A204.1 (cell line): ENCODE measurements at regions not wholly inside any gene's neighbourhood (a gene's known extent, or its start where the extent isn't known, plus 50 kb on each side); places are given as distances from the start of the nearest gene placed in this dataset.
"Not testable (repeated sequence)": the region's sequence is repeated elsewhere in the genome, so short reads cannot be mapped to it uniquely, and the experiment has no call there.

ENCODE experiments used
- FAIRE-seq: peaks from 2 replicates; lab custom pipeline; 2012; peaks lifted over from hg19 to GRCh38; lab: Jason Lieb, UNC

DNA sequence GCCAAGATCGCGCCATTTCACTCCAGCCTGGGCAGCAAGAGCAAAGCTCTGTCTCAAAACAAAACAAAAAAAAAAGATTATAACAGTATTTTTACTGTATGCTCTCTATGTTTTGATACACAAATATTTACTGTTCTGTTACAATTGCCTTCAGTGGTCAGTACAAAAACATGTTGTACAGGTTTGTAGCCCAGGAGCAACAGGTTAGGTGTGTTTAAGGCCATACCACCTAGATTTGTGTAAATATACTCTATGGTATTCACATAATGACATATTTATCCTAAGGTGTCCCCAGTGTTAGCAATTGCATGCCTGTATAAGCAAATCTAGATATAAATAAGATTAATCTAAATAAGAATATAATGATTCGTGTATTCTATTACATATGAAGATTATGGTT lies 625.0 kb downstream of the TMEM182 start:
- no peak for FAIRE-seq

DNA sequence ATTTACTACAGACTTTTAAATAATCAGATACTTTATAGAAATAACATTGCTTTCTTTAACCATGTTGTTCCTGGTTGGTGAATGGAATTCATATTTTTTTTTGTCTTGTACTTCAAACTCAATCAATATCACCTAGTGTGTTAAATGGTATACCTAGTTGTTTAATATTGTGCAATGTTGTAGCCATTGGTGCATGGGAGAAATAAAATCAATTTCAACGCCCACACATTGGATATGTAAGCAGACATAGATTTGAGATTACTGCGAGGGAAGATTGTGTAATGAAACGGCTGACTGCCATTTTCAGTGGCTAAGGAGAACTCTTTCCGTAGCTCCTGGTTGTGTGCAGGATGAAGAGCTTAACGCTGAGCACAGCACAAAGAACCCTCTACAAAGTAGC lies 626.1 kb downstream of the TMEM182 start:
- no peak for FAIRE-seq

DNA sequence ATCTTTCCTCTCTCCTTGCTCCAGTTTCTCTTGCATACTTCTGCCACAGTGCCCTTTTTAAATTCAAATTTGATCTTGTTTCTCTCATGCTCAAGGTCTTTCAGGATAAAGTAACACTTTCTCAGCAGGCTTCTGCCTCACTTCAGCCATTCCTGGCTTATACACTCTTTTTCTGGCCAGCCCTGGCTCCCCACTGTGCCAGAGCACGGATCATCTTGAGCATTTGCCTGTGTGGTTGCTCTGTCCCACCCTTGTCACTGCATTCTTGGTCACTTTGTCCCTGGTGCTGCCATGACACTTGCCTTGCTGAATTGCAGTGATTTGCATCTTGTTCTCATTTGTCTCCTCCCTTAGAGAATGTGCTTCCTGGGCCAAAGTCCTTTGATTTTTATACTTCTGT lies 634.3 kb downstream of the TMEM182 start:
- FAIRE-seq: no peak

DNA sequence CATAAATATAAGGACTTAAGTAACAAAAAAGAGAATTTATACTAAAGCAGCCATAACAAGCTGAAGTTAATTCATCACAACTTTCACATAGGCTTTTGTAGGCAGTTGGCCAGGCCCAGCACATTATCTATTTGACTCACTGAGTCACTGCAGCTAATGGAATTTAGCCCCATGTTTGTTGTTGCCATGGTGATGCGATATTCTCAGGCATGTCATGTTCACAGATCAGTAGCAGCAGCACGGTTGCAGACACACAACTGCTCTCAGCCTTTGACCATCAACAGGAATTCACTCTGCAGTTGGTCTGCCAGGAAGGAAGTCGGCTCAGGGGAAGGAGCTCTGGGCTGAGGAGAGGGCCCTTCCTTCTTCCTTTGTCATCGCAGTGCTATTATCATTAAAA lies 639.8 kb downstream of the TMEM182 start:
- FAIRE-seq: no peak

DNA sequence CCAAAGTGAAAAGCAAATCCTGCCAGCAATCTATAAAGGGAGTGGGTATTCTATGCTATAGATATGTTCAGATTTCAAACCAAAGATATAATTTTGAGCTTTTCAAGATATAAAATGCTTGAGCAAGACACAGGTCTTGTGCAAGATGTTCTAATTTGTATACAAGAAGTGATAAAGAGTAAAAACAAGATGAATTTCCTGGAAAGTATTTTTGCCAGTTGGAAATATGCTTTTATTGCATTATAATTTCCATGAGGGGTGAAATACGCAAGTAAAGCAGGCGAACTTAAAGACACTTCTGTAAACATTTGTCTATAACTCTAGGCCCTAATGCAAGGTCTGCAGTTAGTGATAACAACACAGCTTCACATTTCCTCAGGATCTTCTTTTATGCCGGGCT lies 640.5 kb downstream of the TMEM182 start:
- FAIRE-seq: no peak

DNA sequence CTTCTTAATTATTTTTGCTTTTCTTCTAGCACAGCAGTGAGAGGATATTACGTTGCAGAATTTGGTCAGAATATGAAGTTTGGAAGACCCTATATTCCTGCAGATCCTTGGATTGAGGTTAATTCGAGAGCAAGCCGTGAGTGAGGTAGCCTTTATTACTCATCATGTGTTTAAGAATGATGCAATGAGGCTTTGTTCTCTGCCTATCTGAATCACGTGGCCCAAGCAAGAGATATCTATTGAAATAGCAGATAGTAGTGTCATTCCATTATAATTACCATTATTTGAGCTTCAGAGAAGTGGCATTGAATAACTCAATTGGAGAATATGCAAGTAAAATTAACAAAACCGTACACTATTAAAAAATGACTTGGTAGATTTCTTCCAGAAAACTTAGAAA lies 641.1 kb downstream of the TMEM182 start:
- no peak for FAIRE-seq

DNA sequence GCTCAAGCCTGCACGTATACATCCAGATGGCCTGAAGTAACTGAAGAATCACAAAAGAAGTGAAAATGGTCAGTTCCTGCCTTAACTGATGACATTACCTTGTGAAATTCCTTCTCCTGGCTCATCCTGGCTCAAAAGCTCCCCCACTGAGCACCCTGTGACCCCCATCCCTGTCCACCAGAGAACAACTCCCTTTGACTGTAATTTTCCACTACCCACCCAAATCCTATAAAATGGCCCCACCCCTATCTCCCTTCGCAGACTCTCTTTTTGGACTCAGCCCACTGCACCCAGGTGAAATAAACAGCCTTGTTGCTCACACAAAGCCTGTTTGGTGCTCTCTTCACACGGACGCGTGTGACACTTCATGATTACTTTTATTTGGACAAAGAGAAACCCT lies 641.6 kb downstream of the TMEM182 start:
- not testable (repeated sequence) for FAIRE-seq

DNA sequence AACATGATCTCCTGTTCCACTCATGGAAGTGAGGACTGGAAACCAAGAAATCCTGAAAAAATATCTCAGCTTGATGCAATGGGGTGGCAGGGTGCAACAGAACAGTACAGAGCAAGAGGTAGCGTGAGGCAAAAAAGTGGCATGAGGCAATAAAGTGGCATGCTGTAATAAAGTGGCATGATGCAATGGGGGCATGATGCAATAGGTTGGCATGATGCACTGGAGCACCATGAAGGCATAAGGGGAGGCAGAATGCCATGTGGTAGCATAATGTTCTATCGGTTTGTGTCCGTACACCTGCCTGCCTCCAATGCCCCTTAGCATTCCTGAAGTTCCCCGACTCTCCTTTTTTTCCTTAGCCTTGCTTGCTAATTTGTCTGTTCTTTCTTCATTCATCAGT lies 648.4 kb downstream of the TMEM182 start:
- FAIRE-seq: no peak

DNA sequence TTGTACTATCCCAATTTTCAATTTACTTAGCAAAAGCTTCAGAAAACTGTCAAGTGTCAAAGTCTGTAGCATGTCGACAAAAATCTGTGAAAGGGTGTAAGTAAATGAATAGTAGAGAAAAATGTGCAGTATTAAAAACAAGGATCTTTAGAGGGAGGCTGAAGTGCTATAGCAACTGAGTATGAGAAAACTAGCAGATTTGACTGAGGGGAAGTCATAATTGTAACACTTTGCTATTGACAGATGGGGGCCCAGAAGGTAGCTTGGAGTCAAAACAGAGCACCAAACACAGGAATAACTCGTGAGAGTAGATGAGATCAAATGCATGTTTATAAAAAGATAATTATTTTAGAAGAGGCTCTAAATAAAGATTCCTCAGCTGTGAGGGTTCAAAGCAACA lies 657.7 kb downstream of the TMEM182 start:
- no peak for FAIRE-seq

DNA sequence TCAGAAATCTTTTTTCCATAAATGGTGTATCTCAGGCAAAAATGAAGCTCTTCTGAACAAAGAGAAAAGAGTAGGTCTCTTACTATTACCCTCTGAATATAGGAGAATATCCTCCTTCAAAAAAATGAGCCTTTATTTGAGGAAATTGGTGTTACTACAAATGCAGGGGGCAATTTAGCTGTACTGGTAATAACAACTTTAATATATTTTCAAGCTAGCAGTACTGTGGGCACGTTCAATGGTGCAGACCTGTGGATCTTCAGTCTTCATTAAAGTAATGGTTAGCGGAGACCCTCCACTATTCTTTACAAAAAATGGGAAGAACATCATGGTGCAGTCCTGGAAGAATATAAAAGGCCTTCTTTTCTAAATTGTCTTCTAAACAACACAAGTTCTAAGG lies 661.3 kb downstream of the TMEM182 start:
- FAIRE-seq: no peak

DNA sequence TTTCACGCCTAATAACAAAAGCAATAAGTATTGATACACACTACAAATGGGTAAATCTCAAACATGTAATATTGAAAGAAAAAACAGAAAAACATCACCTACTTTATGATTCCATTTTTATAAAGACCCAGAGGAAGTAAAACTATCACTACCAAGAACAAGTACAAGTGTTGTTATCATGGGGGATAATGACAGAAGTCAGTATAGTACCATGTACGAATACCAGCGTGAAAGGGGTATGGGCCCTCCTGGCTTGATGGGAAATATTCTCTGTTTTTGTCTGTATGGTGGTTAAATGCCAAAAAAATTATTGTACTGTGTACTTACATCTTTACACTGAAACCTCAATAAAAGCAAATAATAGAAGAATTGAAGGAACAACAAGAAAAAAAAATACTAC lies 665.7 kb downstream of the TMEM182 start:
- FAIRE-seq: no peak

DNA sequence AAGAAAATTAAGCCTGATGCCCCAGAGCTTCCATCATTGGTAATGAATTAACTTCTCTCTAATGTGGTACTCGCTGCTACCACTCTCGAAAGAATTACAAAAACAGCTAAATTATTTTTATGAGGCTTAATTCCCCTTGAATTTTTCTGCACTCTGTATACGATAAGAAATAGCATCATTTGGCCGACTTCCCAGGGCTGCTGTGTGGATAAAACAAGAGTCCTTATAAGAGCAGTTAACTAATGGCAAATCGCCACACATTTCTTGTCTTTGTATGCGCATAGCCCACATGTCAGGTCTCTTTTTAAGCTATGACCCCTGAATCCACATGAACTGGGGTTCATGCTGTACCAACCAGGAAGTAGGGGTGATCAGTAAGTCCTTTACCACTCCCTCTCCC lies 668.4 kb downstream of the TMEM182 start:
- FAIRE-seq: no peak

DNA sequence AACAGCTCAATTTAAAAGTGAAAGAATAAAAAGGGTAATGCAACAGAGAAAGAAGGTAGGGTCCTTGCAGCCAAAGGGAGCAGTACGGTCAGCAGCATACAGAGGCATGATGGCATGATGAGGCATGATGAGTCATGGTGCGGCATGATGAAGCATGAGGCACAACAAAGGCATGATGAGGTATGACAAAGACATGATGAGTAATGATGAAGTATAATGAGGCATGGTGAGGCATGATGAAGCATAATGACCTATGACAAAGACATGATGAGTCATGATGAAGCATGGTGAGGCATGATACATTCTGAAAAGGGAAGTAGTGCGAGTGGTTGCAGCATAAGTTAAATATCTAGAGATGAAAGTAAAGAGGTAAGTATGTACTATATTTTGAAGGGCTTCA lies 673.2 kb downstream of the TMEM182 start:
- FAIRE-seq: no peak

DNA sequence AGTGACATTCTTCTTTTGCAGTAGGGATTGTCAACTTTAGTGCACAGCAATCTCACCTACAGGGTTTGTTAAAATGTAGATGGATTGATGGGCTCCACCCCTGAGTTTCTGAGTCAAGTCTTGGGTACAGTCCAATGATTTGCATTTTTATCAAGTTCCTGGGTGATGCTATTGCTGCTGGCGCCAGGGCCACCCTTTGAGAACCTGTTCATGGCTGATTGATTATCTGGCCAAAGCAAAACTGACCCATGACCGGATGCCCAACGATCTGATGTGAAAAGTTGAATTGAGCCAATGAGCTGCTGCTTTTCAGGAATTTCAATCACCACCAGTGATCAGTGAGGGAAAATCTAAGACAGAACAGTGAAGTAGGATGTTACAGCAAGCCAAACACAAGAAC lies 675.3 kb downstream of the TMEM182 start:
- no peak for FAIRE-seq

DNA sequence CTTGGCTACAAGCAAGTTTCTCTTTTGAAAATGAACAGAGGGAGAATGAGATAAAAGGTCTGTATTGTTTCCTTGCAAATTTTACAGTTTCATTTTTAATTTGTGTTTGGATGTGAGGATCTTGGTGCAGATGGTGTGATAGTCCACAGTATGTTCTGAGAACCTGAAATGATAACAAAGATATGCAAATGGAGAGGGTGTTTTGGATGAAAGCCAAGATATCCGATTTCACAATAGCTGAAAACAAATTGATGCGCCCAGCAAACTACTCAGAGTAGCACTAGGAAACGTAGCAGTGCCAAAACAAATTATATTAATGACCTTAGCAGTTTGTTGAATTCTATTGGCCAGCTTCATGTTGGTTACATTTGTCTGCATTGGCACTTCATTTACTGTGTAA lies 683.5 kb downstream of the TMEM182 start:
- FAIRE-seq: no peak

DNA sequence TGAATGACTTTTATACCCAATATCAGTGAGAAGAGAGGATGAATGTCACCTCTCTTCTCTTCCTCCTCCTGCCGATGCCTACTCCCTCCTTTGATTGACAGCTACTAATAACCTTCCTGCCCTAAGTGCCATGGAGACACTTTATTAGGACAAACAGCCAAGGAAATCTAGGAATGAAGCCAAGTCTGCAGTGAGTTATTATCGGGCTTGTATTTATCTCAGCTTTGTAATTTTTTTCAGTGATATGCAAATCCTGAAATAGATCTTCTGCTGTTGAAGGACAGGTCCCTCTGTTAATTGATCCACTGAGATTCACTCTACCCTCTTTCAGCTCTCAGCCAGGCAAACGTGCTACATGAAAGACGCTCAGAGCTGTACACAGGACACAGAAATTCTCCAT lies 686.7 kb downstream of the TMEM182 start:
- FAIRE-seq: no peak

DNA sequence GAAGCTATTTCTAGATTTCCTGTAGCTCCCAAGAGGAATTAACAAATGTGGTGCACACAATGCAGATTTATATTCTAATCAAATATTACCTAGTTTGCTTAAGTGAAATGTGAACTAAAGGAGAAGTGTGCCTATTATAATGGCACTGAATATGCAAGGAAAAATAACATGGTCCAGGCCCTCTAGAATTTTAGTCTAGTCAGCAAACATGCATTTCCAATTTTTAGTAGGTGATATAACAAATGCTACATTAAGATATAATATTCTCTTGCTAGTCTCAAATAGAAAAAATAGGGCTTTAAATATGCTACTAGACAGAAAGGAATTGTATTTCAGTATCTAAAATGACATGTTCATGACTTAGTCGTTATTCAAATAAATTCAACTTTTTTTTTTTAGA lies 689.5 kb downstream of the TMEM182 start:
- no peak for FAIRE-seq

DNA sequence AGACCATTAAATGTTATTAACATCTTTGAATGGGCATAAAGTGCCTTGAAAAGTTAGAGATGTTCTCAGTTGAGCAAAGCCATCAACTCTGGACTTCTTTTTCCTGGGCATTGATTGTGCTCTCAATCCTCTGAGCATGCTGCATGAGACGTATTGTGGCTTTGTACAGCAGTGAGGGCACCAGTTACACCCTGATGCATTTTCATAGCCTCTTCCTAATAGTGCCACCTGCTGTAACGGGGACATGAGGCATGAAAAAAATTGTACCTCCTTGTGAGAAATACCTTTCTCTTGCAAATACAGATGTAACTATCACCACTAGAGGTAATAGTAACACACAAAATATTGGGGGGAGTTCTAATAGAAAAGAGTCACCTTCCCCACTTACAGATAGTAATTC lies 697.5 kb downstream of the TMEM182 start:
- FAIRE-seq: no peak

DNA sequence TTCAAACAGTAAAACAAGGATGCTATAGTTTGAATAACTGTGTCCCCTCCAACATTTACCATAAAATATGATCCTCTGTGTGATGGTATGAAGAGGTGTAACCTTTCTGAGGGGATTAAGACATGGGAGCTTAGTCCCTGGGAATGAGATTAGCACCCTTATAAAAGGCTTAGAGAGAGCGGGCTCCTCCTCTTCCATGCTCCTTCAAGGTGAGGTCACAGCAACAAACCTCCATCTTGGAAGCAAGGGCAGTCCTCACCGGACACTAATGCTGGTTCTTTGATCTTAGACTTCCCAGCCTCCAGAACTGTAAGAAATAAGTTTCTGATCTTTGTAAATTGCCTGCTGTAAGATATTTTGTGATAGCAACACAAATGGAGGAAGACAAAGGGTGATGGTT lies 700.3 kb downstream of the TMEM182 start:
- FAIRE-seq: no peak

DNA sequence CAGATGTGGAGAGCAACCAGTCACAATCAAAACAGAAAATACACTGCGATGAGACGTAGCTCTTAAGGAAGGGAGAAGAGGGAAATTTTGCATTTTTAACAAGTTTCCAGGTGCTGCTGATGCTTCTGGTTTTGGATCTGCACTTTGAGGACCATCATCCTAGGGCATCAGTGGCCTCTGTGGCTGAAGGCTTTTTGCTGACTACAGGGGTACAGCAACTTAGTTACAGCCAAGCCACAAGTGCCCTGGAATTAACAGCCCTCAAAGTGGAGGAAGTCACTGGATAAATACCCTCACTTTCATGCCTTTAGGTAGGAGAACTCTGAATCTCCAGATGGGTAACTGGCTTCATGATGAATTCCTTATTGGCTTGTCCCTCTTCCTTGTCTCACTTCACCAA lies 700.9 kb downstream of the TMEM182 start:
- FAIRE-seq: no peak

DNA sequence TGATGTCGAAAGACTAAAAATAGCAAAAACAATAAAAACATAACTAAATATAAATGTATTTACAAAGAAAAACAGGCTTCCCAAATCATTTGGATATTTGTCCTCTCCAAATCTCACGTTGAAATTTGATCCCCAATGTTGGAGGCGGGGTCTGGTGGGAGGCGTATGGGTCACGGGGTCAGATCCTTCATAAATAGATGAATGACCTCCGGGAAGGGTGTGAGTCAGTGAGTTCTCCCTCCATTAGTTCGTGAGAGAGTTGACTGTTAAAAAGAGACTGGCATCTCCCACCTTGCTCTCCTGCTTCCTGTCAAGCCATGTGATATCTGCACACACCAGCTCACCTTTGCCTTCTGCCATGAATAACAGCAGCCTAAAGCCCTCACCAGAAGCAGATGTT lies 703.0 kb downstream of the TMEM182 start:
- no peak for FAIRE-seq

DNA sequence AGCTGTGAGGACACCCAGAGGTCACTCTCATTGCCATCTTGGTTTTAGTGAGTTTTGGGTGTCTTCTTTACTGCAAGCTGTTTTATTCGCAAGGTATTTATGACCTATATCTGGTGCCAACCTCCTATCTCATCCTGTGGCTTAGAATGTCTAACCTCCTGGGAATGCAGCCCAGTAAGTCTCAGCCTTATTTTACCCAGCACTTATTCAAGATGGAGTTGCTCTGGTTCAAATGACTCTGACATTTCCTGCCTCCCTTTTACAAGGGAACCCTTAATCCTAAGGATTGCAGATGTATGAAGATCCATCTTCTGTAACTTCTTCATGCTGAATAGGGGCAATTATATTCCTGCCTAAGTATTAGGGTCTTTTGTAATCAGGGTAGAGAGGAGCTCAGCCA lies 708.0 kb downstream of the TMEM182 start:
- no peak for FAIRE-seq

DNA sequence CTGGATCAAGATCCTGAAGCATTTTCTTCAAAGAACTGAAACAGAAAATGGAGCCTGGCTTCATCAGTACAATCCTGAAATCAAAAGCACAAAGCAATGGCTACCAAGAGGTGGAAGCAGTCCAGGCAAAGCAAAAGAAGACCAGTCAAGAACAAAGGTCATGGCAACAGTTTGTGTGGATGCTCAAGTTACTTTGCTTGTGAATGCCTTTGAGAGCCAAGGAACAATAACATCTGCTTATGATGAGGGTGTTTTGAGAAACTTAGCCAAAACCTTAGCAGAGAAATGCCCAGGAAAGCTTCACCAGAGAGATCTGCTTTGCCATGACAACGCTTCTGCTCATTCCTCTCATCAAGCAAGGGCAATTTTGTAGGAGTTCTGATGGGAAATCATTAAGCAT lies 723.1 kb downstream of the TMEM182 start:
- FAIRE-seq: no peak

DNA sequence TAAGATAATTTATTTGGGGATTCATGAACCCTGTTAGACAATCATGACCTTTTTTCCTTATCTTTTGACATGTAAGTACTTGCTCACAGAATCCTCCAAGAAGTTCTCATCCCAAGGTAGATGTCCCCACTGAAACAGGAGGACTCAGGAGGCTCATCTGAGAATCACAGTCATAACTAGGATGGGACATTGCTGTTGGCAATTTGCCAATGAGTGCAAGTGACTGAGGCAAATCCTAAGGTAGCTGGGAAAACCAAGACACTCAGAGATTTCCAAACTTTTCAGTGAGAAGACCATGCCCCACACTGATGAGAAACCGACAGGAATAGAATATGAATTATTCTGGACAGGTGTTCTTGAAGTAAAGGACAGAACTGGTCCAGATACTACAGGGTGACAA lies 735.0 kb downstream of the TMEM182 start:
- FAIRE-seq: no peak

DNA sequence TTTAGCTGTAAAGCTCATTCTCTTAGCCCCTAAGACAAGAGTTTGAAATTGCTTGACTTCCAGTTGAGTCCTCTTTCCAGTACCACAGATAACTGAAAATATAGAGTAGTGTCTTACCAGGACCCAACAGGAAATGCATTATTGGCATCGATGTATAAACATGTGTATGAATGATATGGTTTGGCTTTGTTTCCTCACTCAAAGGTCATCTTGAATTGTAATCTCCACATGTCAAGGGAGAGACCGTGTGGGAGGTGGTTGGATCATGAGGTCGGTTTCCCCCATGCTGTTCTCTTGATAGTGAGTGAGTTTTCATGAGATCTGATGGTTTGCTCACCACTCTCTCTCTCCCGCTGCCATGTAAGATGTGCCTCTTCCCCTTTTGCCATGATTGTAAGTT lies 745.0 kb downstream of the TMEM182 start:
- no peak for FAIRE-seq

DNA sequence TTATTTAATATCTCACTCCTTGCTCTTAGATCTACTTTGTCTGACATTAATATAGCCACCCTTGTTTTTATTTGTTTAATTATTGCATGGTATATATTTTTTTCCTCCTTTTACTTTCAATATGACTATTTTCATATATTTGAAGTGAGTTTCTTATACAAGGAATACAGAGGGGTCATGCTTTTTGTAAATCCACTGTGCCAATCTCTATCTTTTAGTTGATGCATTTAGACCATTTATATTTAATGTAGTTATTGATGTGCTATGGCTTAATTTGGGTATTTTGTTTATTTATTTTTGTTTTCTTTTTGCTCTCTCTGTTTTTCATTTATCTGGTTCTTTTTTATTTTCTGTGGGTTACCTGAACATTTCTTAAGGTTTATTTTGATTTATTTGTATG lies 750.6 kb downstream of the TMEM182 start:
- FAIRE-seq: no peak
